ENCODE measurements at regions not wholly inside any gene's neighbourhood (a gene's known extent, or its start where the extent isn't known, plus 50 kb on each side); places are given as distances from the start of the nearest gene placed in this dataset.

DNA sequence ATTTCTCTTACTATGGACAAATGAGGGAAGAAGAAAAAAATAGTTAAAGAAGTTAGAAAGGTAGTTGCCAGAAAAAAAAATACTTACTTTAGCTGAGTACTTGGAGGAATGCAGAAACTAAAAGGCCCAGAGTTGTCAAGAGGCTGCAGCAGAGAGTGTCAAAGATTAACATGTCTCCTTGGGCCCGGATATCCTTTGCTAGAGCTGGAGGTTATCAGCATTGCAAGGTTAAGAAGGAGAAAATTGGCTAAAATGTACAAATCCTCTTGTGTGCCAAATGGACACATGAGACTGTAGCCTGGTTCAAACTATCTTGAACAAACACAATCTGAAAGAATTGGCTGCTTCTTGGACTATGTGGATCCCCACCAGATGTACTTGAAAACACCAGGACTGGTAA, 377.0 kb downstream of the SEMA3D start:
- no peaks in the 10 kb centered on the region for H3K4me1 ChIP-seq
- H3K36me3 ChIP-seq (ENCODE audit: control insufficient read depth, insufficient read depth, low read length) = no peaks in the 10 kb centered on the region
- no peaks in the 10 kb centered on the region for H3K27me3 Mint-ChIP-seq (ENCODE audit: insufficient read depth, unreplicated experiment)
- H3K9me3 Mint-ChIP-seq (ENCODE audit: unreplicated experiment) = no peaks in the 10 kb centered on the region
- POLR2A ChIA-PET = no interaction called here
- no peak for DNase-seq
- H3K36me3 Mint-ChIP-seq (ENCODE audit: insufficient read depth, unreplicated experiment) = no peaks in the 10 kb centered on the region
- no peaks in the 10 kb centered on the region for H3K27me3 ChIP-seq (replicated peaks; ENCODE audit: control insufficient read depth, insufficient read depth, low read length)
- CTCF ChIA-PET = no interaction called here
- no peak overlapping the region for H3K4me3 ChIP-seq (ENCODE audit: low read depth, low read length)
- no TSS peak for BruUV-seq (replicated peaks)
- TF ChIP-seq, protein P1, sequence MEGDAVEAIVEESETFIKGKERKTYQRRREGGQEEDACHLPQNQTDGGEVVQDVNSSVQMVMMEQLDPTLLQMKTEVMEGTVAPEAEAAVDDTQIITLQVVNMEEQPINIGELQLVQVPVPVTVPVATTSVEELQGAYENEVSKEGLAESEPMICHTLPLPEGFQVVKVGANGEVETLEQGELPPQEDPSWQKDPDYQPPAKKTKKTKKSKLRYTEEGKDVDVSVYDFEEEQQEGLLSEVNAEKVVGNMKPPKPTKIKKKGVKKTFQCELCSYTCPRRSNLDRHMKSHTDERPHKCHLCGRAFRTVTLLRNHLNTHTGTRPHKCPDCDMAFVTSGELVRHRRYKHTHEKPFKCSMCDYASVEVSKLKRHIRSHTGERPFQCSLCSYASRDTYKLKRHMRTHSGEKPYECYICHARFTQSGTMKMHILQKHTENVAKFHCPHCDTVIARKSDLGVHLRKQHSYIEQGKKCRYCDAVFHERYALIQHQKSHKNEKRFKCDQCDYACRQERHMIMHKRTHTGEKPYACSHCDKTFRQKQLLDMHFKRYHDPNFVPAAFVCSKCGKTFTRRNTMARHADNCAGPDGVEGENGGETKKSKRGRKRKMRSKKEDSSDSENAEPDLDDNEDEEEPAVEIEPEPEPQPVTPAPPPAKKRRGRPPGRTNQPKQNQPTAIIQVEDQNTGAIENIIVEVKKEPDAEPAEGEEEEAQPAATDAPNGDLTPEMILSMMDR (IDR thresholded peaks at IDR 0.05; ENCODE audit: insufficient read depth in 1 of 2, low read depth in 1 of 2, low read length in 1 of 2, severe bottlenecking in 1 of 2, unreplicated experiment in 1 of 2) = no peak
- H3K4me3 Mint-ChIP-seq (ENCODE audit: unreplicated experiment) = no peak overlapping the region
- H3K9me3 ChIP-seq = no peaks in the 10 kb centered on the region
- peaks cover 6% of the 10 kb centered on the region for H3K4me1 Mint-ChIP-seq (ENCODE audit: low read depth, unreplicated experiment)
- intact Hi-C loops (cut with micrococcal nuclease; ENCODE audit: unreplicated experiment) = no loop called here
- H3K27ac Mint-ChIP-seq (ENCODE audit: unreplicated experiment) = no peak overlapping the region

- Mint-ChIP-seq H3K27me3 (ENCODE audit: insufficient read depth, unreplicated experiment) (peaks cover 2% of the 10 kb centered on the region), H3K36me3 (ENCODE audit: insufficient read depth, unreplicated experiment) (no peaks in the 10 kb centered on the region), H3K9me3 (ENCODE audit: unreplicated experiment) (no peaks in the 10 kb centered on the region), H3K4me3 (ENCODE audit: unreplicated experiment) (no peak overlapping the region), H3K27ac (ENCODE audit: unreplicated experiment) (no peak overlapping the region), H3K4me1 (ENCODE audit: low read depth, unreplicated experiment) (no peaks in the 10 kb centered on the region)
- DNase-seq = no peak
- Histone ChIP-seq H3K27me3 (replicated peaks; ENCODE audit: control insufficient read depth, insufficient read depth, low read length) (no peaks in the 10 kb centered on the region), H3K4me3 (ENCODE audit: low read depth, low read length) (no peak overlapping the region), H3K4me1 (no peaks in the 10 kb centered on the region), H3K36me3 (ENCODE audit: control insufficient read depth, insufficient read depth, low read length) (no peaks in the 10 kb centered on the region), H3K9me3 (no peaks in the 10 kb centered on the region)
- intact Hi-C loops (cut with micrococcal nuclease; ENCODE audit: unreplicated experiment) = no loop called here
- BruUV-seq (replicated peaks) = no TSS peak
- ChIA-PET POLR2A (no interaction called here), CTCF (no interaction called here)
- TF ChIP-seq, protein P1 (IDR thresholded peaks at IDR 0.05; ENCODE audit: insufficient read depth in 1 of 2, low read depth in 1 of 2, low read length in 1 of 2, severe bottlenecking in 1 of 2, unreplicated experiment in 1 of 2) = no peak
Observed at GRCh38 chr7:84803979-84804378, 382.9 kb downstream of the SEMA3D start.

DNA sequence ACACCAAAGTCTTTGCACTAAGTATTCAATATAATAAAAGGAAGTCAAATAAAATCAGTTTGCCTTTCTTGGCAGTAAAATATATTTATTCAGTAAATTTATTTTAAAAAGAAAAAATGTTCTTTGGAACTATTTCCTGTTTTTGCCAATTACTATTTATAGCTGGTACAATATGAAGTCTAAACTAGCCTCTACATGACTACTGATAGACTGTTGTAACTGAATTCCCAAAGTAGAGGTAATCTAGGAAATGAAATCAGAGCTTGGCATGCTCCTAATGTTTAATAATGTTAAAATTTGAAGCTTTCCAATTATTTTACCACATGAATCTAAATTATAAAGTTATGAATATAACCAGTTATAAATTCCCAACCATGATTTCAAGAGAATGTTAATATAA, 385.5 kb downstream of the SEMA3D start:
- Histone ChIP-seq H3K27me3 (replicated peaks; ENCODE audit: control insufficient read depth, insufficient read depth, low read length) (no peaks in the 10 kb centered on the region), H3K36me3 (ENCODE audit: control insufficient read depth, insufficient read depth, low read length) (no peaks in the 10 kb centered on the region), H3K4me1 (no peaks in the 10 kb centered on the region), H3K9me3 (no peaks in the 10 kb centered on the region), H3K4me3 (ENCODE audit: low read depth, low read length) (no peak overlapping the region)
- no TSS peak for BruUV-seq (replicated peaks)
- TF ChIP-seq, protein P1 (IDR thresholded peaks at IDR 0.05; ENCODE audit: insufficient read depth in 1 of 2, low read depth in 1 of 2, low read length in 1 of 2, severe bottlenecking in 1 of 2, unreplicated experiment in 1 of 2) = no peak
- intact Hi-C loops (cut with micrococcal nuclease; ENCODE audit: unreplicated experiment) = no loop called here
- ChIA-PET POLR2A (no interaction called here), CTCF (no interaction called here)
- H3K27ac Mint-ChIP-seq (ENCODE audit: unreplicated experiment) = no peak overlapping the region
- no peaks in the 10 kb centered on the region for H3K9me3 Mint-ChIP-seq (ENCODE audit: unreplicated experiment)
- H3K4me1 Mint-ChIP-seq (ENCODE audit: low read depth, unreplicated experiment) = no peaks in the 10 kb centered on the region
- no peak for DNase-seq
- H3K36me3 Mint-ChIP-seq (ENCODE audit: insufficient read depth, unreplicated experiment) = no peaks in the 10 kb centered on the region
- peaks cover 2% of the 10 kb centered on the region for H3K27me3 Mint-ChIP-seq (ENCODE audit: insufficient read depth, unreplicated experiment)
- H3K4me3 Mint-ChIP-seq (ENCODE audit: unreplicated experiment) = no peak overlapping the region

Measured in Caco-2 (cell line).